GM12878 (cell line): ENCODE measurements at regions not wholly inside any gene's neighbourhood (a gene's known extent, or its start where the extent isn't known, plus 50 kb on each side); places are given as distances from the start of the nearest gene placed in this dataset.
"Not testable (repeated sequence)": the region's sequence is repeated elsewhere in the genome, so short reads cannot be mapped to it uniquely, and the experiment has no call there.

Experiments
- ATAC-seq: fragments of 200-7000 bp; cut with Tn5 transposase; 3 replicates; pipeline ENCODE4 v1.9.1; 2020; ENCODE audit warnings: mild to moderate bottlenecking, moderate library complexity
- BruUV-seq: library from RNA; stranded (reverse); fragments of 400-500 nt; replicated peaks from 2 replicates; lab custom pipeline; 2021; lab: Mats Ljungman, UMichigan
- CTCF ChIA-PET: fragments of 300-600 bp; sonication (Branson Sonifier 250); formaldehyde crosslinking; extraction: SDS; loops from one replicate; lab custom pipeline; 2021; ENCODE audit warnings: inconsistent platforms; lab: Yijun Ruan, JAX
- POLR2A ChIA-PET: fragments of 350-600 bp; formaldehyde crosslinking; extraction: SDS; loops from one replicate; lab custom pipeline; 2021; ENCODE audit warnings: inconsistent platforms; lab: Charles Lee
- RAD21 ChIA-PET: fragments of 300-600 bp; sonication (Branson Sonifier 250); formaldehyde crosslinking; loops from one replicate; lab custom pipeline; 2023; ENCODE audit warnings: antibody characterized with exemption; ENCODE audit not compliant: unreplicated experiment; lab: Charles Lee
- SMC1A ChIA-PET: fragments of 300-600 bp; sonication (Branson Sonifier 250); formaldehyde crosslinking; loops from one replicate; lab custom pipeline; 2023; ENCODE audit not compliant: unreplicated experiment, uncharacterized antibody; lab: Charles Lee
- DNase-seq: peaks from one replicate; pipeline ENCODE4 v3.0.0-alpha.2; 2011; ENCODE audit warnings: low read depth, low spot score
- FAIRE-seq: peaks from 3 replicates; lab custom pipeline; 2011; peaks lifted over from hg19 to GRCh38; lab: Jason Lieb, UNC
- H2AFZ ChIP-seq: 2 replicates; pipeline ENCODE4 v1.6.0; 2011; ENCODE audit warnings: low read depth, low read length, control low read depth; ENCODE audit not compliant: control insufficient read depth
- H3K27ac ChIP-seq: 2 replicates; pipeline ENCODE4 v1.5.1; 2011; ENCODE audit warnings: control low read depth; ENCODE audit not compliant: control insufficient read depth, insufficient read depth
- H3K27me3 ChIP-seq, 2 experiments: replicated peaks in 1 of 2; 2 replicates each; pipeline versions ENCODE4 v1.6.0 to v1.6.1; 2011; ENCODE audit warnings: low read length in 1 of 2; ENCODE audit not compliant: control insufficient read depth in 2 of 2, insufficient read depth in 2 of 2
- H3K36me3 ChIP-seq, 2 experiments: 2 replicates each; pipeline ENCODE4 v1.5.1; 2011; ENCODE audit warnings: low read length in 1 of 2; ENCODE audit not compliant: control insufficient read depth in 2 of 2, insufficient read depth in 2 of 2
- H3K4me1 ChIP-seq: 2 replicates; pipeline ENCODE4 v1.6.1; 2011; ENCODE audit warnings: mild to moderate bottlenecking, low read length, moderate library complexity, mixed read lengths; ENCODE audit not compliant: control insufficient read depth, insufficient read depth
- H3K4me2 ChIP-seq: 2 replicates; pipeline ENCODE4 v1.6.0; 2011; ENCODE audit warnings: control low read depth; ENCODE audit not compliant: control insufficient read depth, insufficient read depth
- H3K4me3 ChIP-seq: fragments of 200-600 bp; sonication (generic); 2 replicates; pipeline ENCODE4 v1.5.1; 2016
- H3K79me2 ChIP-seq: 2 replicates; pipeline ENCODE4 v1.6.0; 2011; ENCODE audit warnings: low read length; ENCODE audit not compliant: control insufficient read depth, insufficient read depth
- H3K9ac ChIP-seq: 2 replicates; pipeline ENCODE4 v1.8.0; 2011; ENCODE audit warnings: low read length, control low read depth, mixed read lengths; ENCODE audit not compliant: control insufficient read depth, insufficient read depth
- H3K9me3 ChIP-seq: replicated peaks from 3 replicates; pipeline ENCODE4 v1.5.1; 2011; ENCODE audit warnings: mild to moderate bottlenecking, low read length; ENCODE audit not compliant: control insufficient read depth, insufficient read depth
- H4K20me1 ChIP-seq: 2 replicates; pipeline ENCODE4 v1.6.0; 2011; ENCODE audit not compliant: control insufficient read depth, insufficient read depth
- BACH1 ChIP-seq: fragments of 450-650 bp; IDR thresholded peaks from 2 replicates; pipeline ENCODE4 v1.6.1; 2017; ENCODE audit warnings: mild to moderate bottlenecking, borderline replicate concordance
- MYC ChIP-seq: IDR thresholded peaks from 2 replicates; pipeline ENCODE4 v1.6.1; 2011; ENCODE audit warnings: mild to moderate bottlenecking, low read length, moderate library complexity, inconsistent platforms; ENCODE audit not compliant: insufficient read depth, insufficient replicate concordance, insufficient read length, severe bottlenecking
- PRDM15 ChIP-seq: fragments of 450-650 bp; formaldehyde crosslinking; IDR thresholded peaks from 2 replicates; pipeline ENCODE4 v1.4.0; 2020; ENCODE audit warnings: mild to moderate bottlenecking, moderate library complexity
- RB1 ChIP-seq: fragments of 450-650 bp; formaldehyde crosslinking; IDR thresholded peaks from 2 replicates; pipeline ENCODE4 v1.6.1; 2017; ENCODE audit warnings: mild to moderate bottlenecking, borderline replicate concordance
- YBX1 ChIP-seq: fragments of 450-650 bp; IDR thresholded peaks from 2 replicates; pipeline ENCODE4 v1.6.1; 2016; ENCODE audit warnings: antibody characterized with exemption
- WGBS: methylation state at CpG from one replicate; pipeline ENCODE4 v1.1.6; 2016; ENCODE audit warnings: low lambda C conversion rate; ENCODE audit not compliant: insufficient replicate concordance, insufficient coverage; ENCODE audit errors: missing lambda C conversion rate; 5-methylcytosine and 5-hydroxymethylcytosine counted together
- in situ Hi-C: fragments of 300-500 bp; cut with MboI; formaldehyde crosslinking; loops from 9 replicates; pipeline ENCODE4 v1.14.3; 2018; ENCODE audit warnings: mixed read lengths
- intact Hi-C: fragments of 100-400 bp; cut with micrococcal nuclease; formaldehyde crosslinking; loops from one replicate; pipeline ENCODE4 v1.14.2; 2022; ENCODE audit not compliant: unreplicated experiment

- DNase-seq, BruUV-seq, SMC1A ChIA-PET, H3K9me3 ChIP-seq, H3K27ac ChIP-seq, ATAC-seq, RAD21 ChIA-PET, H3K4me2 ChIP-seq, intact Hi-C loops, H3K9ac ChIP-seq, FAIRE-seq, POLR2A ChIA-PET, H2AFZ ChIP-seq, in situ Hi-C loops, H3K4me1 ChIP-seq, H4K20me1 ChIP-seq, CTCF ChIA-PET, H3K36me3 ChIP-seq, H3K27me3 ChIP-seq, H3K4me3 ChIP-seq, H3K79me2 ChIP-seq: not testable (repeated sequence)
- 35% methylated on average over 2 of the region's 2 CpGs for WGBS
Observed at GRCh38 chr2:16182311-16182815, 242.0 kb downstream of the MYCN start.

- Histone ChIP-seq H3K9me3 (no peaks in the 10 kb centered on the region), H3K36me3 (no peaks in the 10 kb centered on the region), H3K27me3 (peaks cover 0 to 2% of the 10 kb centered on the region in 2 experiments; a peak in 3 of 4 replicates), H4K20me1 (no peaks in the 10 kb centered on the region), H3K27ac (no peak overlapping the region), H2AFZ (no peak overlapping the region), H3K4me1 (no peaks in the 10 kb centered on the region), H3K4me3 (no peak overlapping the region), H3K9ac (no peak overlapping the region), H3K4me2 (no peak overlapping the region), H3K79me2 (no peaks in the 10 kb centered on the region)
- intact Hi-C loops (no loop called here), in situ Hi-C loops (no loop called here)
- TF ChIP-seq MYC (no peak), BACH1 (no peak), YBX1 (no peak), PRDM15 (no peak), RB1 (no peak)
- ATAC-seq, result no peak
- POLR2A ChIA-PET, result no interaction called here
- no peak for FAIRE-seq
- SMC1A ChIA-PET, result no interaction called here
- BruUV-seq, result no TSS peak
- no peak for DNase-seq
- 32% methylated on average over 8 of the region's 8 CpGs for WGBS
- RAD21 ChIA-PET, result no interaction called here
- CTCF ChIA-PET, result no interaction called here
Observed at GRCh38 chr2:16181741-16182090, 241.4 kb downstream of the MYCN start.
